SK-N-SH (cell line): ENCODE measurements at regions not wholly inside any gene's neighbourhood (a gene's known extent, or its start where the extent isn't known, plus 50 kb on each side); places are given as distances from the start of the nearest gene placed in this dataset.

Experiments
- ELF1 ChIP-seq: IDR thresholded peaks from 2 replicates; pipeline ENCODE4 v1.4.0; 2012
- EP300 ChIP-seq, 2 experiments: IDR thresholded peaks; 2 replicates each; pipeline versions ENCODE4 v1.4.0 to v1.6.1; 2012; ENCODE audit warnings: borderline replicate concordance in 1 of 2, low read depth in 1 of 2, low read length in 1 of 2
- FOXM1 ChIP-seq: IDR thresholded peaks from 2 replicates; pipeline ENCODE4 v1.4.0; 2012; ENCODE audit warnings: low read depth, mild to moderate bottlenecking
- MXI1 ChIP-seq: IDR thresholded peaks from 2 replicates; pipeline ENCODE4 v1.6.1; 2012; ENCODE audit warnings: mild to moderate bottlenecking, low read depth, low read length, improper control_type of control experiment
- POLR2AphosphoS5 ChIP-seq: IDR thresholded peaks from 2 replicates; pipeline ENCODE4 v1.6.1; 2012; ENCODE audit warnings: low read depth, low read length
- RAD21 ChIP-seq: IDR thresholded peaks from 2 replicates; pipeline ENCODE4 v1.6.1; 2012; ENCODE audit warnings: mild to moderate bottlenecking, low read length
- RFX5 ChIP-seq: IDR thresholded peaks from 2 replicates; pipeline ENCODE4 v1.6.1; 2012; ENCODE audit warnings: mild to moderate bottlenecking, improper control_type of control experiment, low read length
- SMC3 ChIP-seq: IDR thresholded peaks from 2 replicates; pipeline ENCODE4 v1.6.1; 2012; ENCODE audit warnings: low read depth, low read length, improper control_type of control experiment
- YY1 ChIP-seq: IDR thresholded peaks from 2 replicates; pipeline ENCODE4 v1.4.0; 2012; ENCODE audit warnings: low read depth, mild to moderate bottlenecking
- TF ChIP-seq, protein P1 (sequence below): fragments of 200-600 bp; sonication (generic); IDR thresholded peaks from 2 replicates; pipeline ENCODE4 v1.6.1; 2017; ENCODE audit warnings: antibody characterized with exemption, mild to moderate bottlenecking, moderate library complexity
- TF ChIP-seq, protein P2 (sequence below): IDR thresholded peaks from 2 replicates; pipeline ENCODE4 v1.4.0; 2012; ENCODE audit warnings: low read depth
- TF ChIP-seq, protein P3 (sequence below): IDR thresholded peaks from 2 replicates; pipeline ENCODE4 v1.6.1; 2012; ENCODE audit warnings: mild to moderate bottlenecking, low read depth, low read length, moderate library complexity
- TF ChIP-seq, protein P4 (sequence below): IDR thresholded peaks from 2 replicates; pipeline ENCODE4; 2012

DNA sequence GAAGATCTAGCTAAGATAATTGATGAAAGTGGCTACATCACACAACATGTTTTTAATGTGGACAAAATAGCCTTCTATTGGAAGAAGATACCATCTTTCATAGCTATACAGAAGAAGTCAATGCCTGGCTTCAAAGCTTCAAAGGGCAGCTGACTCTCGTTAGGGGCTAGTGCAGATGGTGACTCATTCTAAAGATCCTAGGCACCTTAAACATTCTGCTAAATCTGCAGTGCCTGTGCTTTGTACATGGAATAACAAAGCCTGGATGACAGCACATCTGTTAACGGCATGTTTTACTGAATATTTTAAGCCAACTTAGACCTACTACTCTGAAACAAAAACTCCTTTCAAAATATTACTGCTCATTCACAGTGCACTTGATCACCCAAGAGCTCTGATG, 65.6 kb upstream of the USP24 start:
- TF ChIP-seq RFX5 = no peak
- TF ChIP-seq, protein P1, sequence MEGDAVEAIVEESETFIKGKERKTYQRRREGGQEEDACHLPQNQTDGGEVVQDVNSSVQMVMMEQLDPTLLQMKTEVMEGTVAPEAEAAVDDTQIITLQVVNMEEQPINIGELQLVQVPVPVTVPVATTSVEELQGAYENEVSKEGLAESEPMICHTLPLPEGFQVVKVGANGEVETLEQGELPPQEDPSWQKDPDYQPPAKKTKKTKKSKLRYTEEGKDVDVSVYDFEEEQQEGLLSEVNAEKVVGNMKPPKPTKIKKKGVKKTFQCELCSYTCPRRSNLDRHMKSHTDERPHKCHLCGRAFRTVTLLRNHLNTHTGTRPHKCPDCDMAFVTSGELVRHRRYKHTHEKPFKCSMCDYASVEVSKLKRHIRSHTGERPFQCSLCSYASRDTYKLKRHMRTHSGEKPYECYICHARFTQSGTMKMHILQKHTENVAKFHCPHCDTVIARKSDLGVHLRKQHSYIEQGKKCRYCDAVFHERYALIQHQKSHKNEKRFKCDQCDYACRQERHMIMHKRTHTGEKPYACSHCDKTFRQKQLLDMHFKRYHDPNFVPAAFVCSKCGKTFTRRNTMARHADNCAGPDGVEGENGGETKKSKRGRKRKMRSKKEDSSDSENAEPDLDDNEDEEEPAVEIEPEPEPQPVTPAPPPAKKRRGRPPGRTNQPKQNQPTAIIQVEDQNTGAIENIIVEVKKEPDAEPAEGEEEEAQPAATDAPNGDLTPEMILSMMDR = no peak
- TF ChIP-seq, protein P2, sequence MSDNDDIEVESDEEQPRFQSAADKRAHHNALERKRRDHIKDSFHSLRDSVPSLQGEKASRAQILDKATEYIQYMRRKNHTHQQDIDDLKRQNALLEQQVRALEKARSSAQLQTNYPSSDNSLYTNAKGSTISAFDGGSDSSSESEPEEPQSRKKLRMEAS = peak; percentile 78
- no peak for TF ChIP-seq POLR2AphosphoS5
- TF ChIP-seq, protein P3, sequence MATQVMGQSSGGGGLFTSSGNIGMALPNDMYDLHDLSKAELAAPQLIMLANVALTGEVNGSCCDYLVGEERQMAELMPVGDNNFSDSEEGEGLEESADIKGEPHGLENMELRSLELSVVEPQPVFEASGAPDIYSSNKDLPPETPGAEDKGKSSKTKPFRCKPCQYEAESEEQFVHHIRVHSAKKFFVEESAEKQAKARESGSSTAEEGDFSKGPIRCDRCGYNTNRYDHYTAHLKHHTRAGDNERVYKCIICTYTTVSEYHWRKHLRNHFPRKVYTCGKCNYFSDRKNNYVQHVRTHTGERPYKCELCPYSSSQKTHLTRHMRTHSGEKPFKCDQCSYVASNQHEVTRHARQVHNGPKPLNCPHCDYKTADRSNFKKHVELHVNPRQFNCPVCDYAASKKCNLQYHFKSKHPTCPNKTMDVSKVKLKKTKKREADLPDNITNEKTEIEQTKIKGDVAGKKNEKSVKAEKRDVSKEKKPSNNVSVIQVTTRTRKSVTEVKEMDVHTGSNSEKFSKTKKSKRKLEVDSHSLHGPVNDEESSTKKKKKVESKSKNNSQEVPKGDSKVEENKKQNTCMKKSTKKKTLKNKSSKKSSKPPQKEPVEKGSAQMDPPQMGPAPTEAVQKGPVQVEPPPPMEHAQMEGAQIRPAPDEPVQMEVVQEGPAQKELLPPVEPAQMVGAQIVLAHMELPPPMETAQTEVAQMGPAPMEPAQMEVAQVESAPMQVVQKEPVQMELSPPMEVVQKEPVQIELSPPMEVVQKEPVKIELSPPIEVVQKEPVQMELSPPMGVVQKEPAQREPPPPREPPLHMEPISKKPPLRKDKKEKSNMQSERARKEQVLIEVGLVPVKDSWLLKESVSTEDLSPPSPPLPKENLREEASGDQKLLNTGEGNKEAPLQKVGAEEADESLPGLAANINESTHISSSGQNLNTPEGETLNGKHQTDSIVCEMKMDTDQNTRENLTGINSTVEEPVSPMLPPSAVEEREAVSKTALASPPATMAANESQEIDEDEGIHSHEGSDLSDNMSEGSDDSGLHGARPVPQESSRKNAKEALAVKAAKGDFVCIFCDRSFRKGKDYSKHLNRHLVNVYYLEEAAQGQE = no peak
- peak in 1 of 2 experiments; percentile 43; a peak in 1 of 4 replicates for TF ChIP-seq EP300 (IDR thresholded peaks at IDR 0.05; ENCODE audit: borderline replicate concordance in 1 of 2, low read depth in 1 of 2, low read length in 1 of 2)
- TF ChIP-seq ELF1 = no peak
- TF ChIP-seq MXI1 = no peak
- no peak for TF ChIP-seq SMC3
- no peak for TF ChIP-seq RAD21
- TF ChIP-seq, protein P4, sequence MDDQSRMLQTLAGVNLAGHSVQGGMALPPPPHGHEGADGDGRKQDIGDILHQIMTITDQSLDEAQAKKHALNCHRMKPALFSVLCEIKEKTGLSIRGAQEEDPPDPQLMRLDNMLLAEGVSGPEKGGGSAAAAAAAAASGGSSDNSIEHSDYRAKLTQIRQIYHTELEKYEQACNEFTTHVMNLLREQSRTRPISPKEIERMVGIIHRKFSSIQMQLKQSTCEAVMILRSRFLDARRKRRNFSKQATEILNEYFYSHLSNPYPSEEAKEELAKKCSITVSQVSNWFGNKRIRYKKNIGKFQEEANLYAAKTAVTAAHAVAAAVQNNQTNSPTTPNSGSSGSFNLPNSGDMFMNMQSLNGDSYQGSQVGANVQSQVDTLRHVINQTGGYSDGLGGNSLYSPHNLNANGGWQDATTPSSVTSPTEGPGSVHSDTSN = peak; percentile 58
- no peak for TF ChIP-seq YY1
- no peak for TF ChIP-seq FOXM1
